T-cell (primary cell): ENCODE measurements at regions not wholly inside any gene's neighbourhood (a gene's known extent, or its start where the extent isn't known, plus 50 kb on each side); places are given as distances from the start of the nearest gene placed in this dataset.
"Not testable (repeated sequence)": the region's sequence is repeated elsewhere in the genome, so short reads cannot be mapped to it uniquely, and the experiment has no call there.

Experiments
- ATAC-seq, 4 experiments: fragments of 200-7000 bp in 3 of 4; fragments of 150-1000 bp in 1 of 4; cut with Tn5 transposase; replicated peaks in 1 of 4; 1 replicate in 3 of 4; 2 replicates in 1 of 4; pipeline ENCODE4 v1.10.0; 2021; ENCODE audit warnings: moderate library complexity in 3 of 4, mild to moderate bottlenecking in 2 of 4, moderate number of reproducible peaks in 1 of 4
- CTCF ChIA-PET, 2 donors: fragments of 300-600 bp; sonication (Branson Sonifier 250); formaldehyde crosslinking; loops; one replicate each; lab custom pipeline; 2022; ENCODE audit warnings: antibody characterized with exemption in 2 of 2; lab: Charles Lee
- POLR2A ChIA-PET, 2 donors: fragments of 300-600 bp; sonication (Branson Sonifier 250); formaldehyde crosslinking; loops; one replicate each; lab custom pipeline; 2022; ENCODE audit warnings: antibody characterized with exemption in 2 of 2; lab: Charles Lee
- DNase-seq, 35 experiments: peaks; one replicate each; pipeline versions ENCODE4 v3.0.0 to v3.0.0-alpha.2; 2013 to 2023
- H3K27ac ChIP-seq: one replicate; pipeline ENCODE4 v1.5.1; 2013; ENCODE audit warnings: low read length
- H3K27me3 ChIP-seq, 2 experiments: replicated peaks in 1 of 2; 1 replicate in 1 of 2; 2 replicates in 1 of 2; pipeline versions ENCODE4 v1.6.1 to v1.7.0; 2013; ENCODE audit warnings: low read length in 1 of 2, mixed read lengths in 1 of 2; ENCODE audit not compliant: control insufficient read depth in 2 of 2, insufficient read depth in 2 of 2; ENCODE audit errors: extremely low read depth in 1 of 2
- H3K36me3 ChIP-seq, 2 donors: 1 replicate in 1 of 2; 2 replicates in 1 of 2; pipeline versions ENCODE4 v1.6.1 to v1.7.0; 2013; ENCODE audit warnings: low read length in 1 of 2; ENCODE audit not compliant: control insufficient read depth in 2 of 2, insufficient read depth in 1 of 2; ENCODE audit errors: extremely low read depth in 1 of 2
- H3K4me1 ChIP-seq, 2 experiments: 1 replicate in 1 of 2; 2 replicates in 1 of 2; pipeline versions ENCODE4 v1.6.1 to v1.7.0; 2013; ENCODE audit warnings: low read length in 2 of 2, mixed read lengths in 1 of 2; ENCODE audit not compliant: insufficient read depth in 2 of 2, control insufficient read depth in 1 of 2; ENCODE audit errors: extremely low read depth in 1 of 2
- H3K4me3 ChIP-seq, 2 donors: 1 replicate in 1 of 2; 2 replicates in 1 of 2; pipeline versions ENCODE4 v1.5.1 to v1.7.0; 2013; ENCODE audit warnings: mild to moderate bottlenecking in 2 of 2, low read length in 1 of 2, moderate library complexity in 1 of 2; ENCODE audit not compliant: control insufficient read depth in 1 of 2; ENCODE audit errors: extremely low read depth in 1 of 2
- H3K9me3 ChIP-seq: 2 replicates; pipeline ENCODE4 v1.7.0; 2013
- H3K27ac Mint-ChIP-seq, 2 donors: one replicate each; pipeline ENCODE4 v1.8.0; 2020 to 2021; ENCODE audit warnings: mild to moderate bottlenecking in 2 of 2, mixed read lengths in 2 of 2
- H3K27me3 Mint-ChIP-seq, 2 donors: one replicate each; pipeline ENCODE4 v1.8.0; 2021 to 2022; ENCODE audit warnings: mixed read lengths in 2 of 2
- H3K36me3 Mint-ChIP-seq: one replicate; pipeline ENCODE4 v1.8.0; 2021; ENCODE audit warnings: mixed read lengths
- H3K4me1 Mint-ChIP-seq, 3 donors: one replicate each; pipeline ENCODE4 v1.8.0; 2020 to 2022; ENCODE audit warnings: mixed read lengths in 3 of 3, mild to moderate bottlenecking in 1 of 3
- H3K4me3 Mint-ChIP-seq, 3 donors: one replicate each; pipeline ENCODE4 v1.8.0; 2020 to 2022; ENCODE audit warnings: mild to moderate bottlenecking in 3 of 3, mixed read lengths in 3 of 3, moderate library complexity in 3 of 3
- H3K9me3 Mint-ChIP-seq, 3 donors: one replicate each; pipeline ENCODE4 v1.8.0; 2020 to 2022; ENCODE audit warnings: mixed read lengths in 3 of 3
- WGBS: methylation state at CpG from one replicate; pipeline ENCODE4 v1.1.5; 2013; ENCODE audit warnings: missing lambda C conversion rate; ENCODE audit not compliant: insufficient coverage; 5-methylcytosine and 5-hydroxymethylcytosine counted together

- POLR2A ChIA-PET, CTCF ChIA-PET, H3K9me3 ChIP-seq, H3K27ac Mint-ChIP-seq, H3K36me3 Mint-ChIP-seq, H3K9me3 Mint-ChIP-seq, H3K4me3 ChIP-seq, H3K27me3 ChIP-seq, H3K27ac ChIP-seq, H3K4me1 Mint-ChIP-seq, H3K36me3 ChIP-seq, H3K4me3 Mint-ChIP-seq, H3K4me1 ChIP-seq, DNase-seq: not testable (repeated sequence)
- H3K27me3 Mint-ChIP-seq: peaks cover 12 to 30% of the 10 kb centered on the region in 2 donors
- peak in 3 of 4 experiments; percentile 31 to 38 (median 32) for ATAC-seq
- WGBS: 76% methylated on average over 2 of the region's 2 CpGs
Measured at GRCh38 chr10:50200008-50200407, 51.3 kb downstream of the ASAH2 start.

- POLR2A ChIA-PET, H3K36me3 ChIP-seq, H3K9me3 Mint-ChIP-seq, H3K9me3 ChIP-seq, H3K4me3 Mint-ChIP-seq, H3K4me1 ChIP-seq, CTCF ChIA-PET, H3K27me3 ChIP-seq, H3K27ac ChIP-seq, ATAC-seq, H3K4me3 ChIP-seq, H3K27me3 Mint-ChIP-seq, DNase-seq, H3K4me1 Mint-ChIP-seq, H3K36me3 Mint-ChIP-seq, H3K27ac Mint-ChIP-seq: not testable (repeated sequence)
- WGBS: no CpG with 5 or more reads among the region's 3 CpGs
Measured at GRCh38 chr10:50193090-50193489, 58.2 kb downstream of the ASAH2 start.
